ENCODE measurements at regions not wholly inside any gene's neighbourhood (a gene's known extent, or its start where the extent isn't known, plus 50 kb on each side); places are given as distances from the start of the nearest gene placed in this dataset.

DNA sequence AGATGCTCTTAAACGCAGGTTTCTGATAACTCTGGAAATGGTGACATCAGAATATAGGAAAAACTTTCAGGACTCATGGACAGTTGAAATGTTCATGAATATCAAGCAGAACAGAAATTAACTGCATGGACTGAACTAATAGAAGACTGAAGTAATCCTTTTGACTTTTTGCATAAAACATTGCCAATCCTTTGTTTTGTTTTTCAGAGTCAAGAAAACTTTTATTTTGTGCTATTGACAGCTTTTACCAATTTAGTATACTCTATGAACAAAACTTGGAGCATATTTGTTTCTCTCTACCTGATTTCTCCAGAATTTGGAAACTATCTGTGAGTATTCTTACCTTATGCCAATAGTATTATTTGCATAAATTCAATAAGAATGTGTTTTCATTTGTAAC lies 61.2 kb upstream of the HMX1 start:
- DNase-seq (ENCODE audit: low read depth, low spot score) (no peak), ATAC-seq (no peak)
- POLR2A ChIA-PET = no interaction called here
- in situ Hi-C loops (cut with HindIII; ENCODE audit: low pct_unique_long_range_greater_than_20kb, low sequenced_read_pairs) (no loop called here), intact Hi-C loops (cut with micrococcal nuclease; ENCODE audit: unreplicated experiment) (no loop called here)
- H3K36me3 ChIP-seq (ENCODE audit: control insufficient read depth, insufficient read depth, low read length) = no peaks in the 10 kb centered on the region
- no peak overlapping the region for H3K27ac ChIP-seq (ENCODE audit: low read length)
- TF ChIP-seq, protein P1, sequence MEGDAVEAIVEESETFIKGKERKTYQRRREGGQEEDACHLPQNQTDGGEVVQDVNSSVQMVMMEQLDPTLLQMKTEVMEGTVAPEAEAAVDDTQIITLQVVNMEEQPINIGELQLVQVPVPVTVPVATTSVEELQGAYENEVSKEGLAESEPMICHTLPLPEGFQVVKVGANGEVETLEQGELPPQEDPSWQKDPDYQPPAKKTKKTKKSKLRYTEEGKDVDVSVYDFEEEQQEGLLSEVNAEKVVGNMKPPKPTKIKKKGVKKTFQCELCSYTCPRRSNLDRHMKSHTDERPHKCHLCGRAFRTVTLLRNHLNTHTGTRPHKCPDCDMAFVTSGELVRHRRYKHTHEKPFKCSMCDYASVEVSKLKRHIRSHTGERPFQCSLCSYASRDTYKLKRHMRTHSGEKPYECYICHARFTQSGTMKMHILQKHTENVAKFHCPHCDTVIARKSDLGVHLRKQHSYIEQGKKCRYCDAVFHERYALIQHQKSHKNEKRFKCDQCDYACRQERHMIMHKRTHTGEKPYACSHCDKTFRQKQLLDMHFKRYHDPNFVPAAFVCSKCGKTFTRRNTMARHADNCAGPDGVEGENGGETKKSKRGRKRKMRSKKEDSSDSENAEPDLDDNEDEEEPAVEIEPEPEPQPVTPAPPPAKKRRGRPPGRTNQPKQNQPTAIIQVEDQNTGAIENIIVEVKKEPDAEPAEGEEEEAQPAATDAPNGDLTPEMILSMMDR (IDR thresholded peaks at IDR 0.05) = no peak
- no peak for TF ChIP-seq TCF7L2 (IDR thresholded peaks at IDR 0.05; ENCODE audit: low read depth, low read length)
- no peak for TF ChIP-seq POLR2AphosphoS5 (IDR thresholded peaks at IDR 0.05; ENCODE audit: low read depth, low read length)
- TF ChIP-seq, protein P2, sequence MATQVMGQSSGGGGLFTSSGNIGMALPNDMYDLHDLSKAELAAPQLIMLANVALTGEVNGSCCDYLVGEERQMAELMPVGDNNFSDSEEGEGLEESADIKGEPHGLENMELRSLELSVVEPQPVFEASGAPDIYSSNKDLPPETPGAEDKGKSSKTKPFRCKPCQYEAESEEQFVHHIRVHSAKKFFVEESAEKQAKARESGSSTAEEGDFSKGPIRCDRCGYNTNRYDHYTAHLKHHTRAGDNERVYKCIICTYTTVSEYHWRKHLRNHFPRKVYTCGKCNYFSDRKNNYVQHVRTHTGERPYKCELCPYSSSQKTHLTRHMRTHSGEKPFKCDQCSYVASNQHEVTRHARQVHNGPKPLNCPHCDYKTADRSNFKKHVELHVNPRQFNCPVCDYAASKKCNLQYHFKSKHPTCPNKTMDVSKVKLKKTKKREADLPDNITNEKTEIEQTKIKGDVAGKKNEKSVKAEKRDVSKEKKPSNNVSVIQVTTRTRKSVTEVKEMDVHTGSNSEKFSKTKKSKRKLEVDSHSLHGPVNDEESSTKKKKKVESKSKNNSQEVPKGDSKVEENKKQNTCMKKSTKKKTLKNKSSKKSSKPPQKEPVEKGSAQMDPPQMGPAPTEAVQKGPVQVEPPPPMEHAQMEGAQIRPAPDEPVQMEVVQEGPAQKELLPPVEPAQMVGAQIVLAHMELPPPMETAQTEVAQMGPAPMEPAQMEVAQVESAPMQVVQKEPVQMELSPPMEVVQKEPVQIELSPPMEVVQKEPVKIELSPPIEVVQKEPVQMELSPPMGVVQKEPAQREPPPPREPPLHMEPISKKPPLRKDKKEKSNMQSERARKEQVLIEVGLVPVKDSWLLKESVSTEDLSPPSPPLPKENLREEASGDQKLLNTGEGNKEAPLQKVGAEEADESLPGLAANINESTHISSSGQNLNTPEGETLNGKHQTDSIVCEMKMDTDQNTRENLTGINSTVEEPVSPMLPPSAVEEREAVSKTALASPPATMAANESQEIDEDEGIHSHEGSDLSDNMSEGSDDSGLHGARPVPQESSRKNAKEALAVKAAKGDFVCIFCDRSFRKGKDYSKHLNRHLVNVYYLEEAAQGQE (IDR thresholded peaks at IDR 0.05; ENCODE audit: insufficient read depth in 1 of 2, low read depth in 2 of 2, low read length in 1 of 2) = no peak
- no peak for TF ChIP-seq SIN3A (IDR thresholded peaks at IDR 0.05; ENCODE audit: borderline replicate concordance, insufficient read depth, low read depth, low read length)
- H3K4me3 ChIP-seq (ENCODE audit: low read depth in 2 of 2, low read length in 2 of 2) = no peak overlapping the region
- no peaks in the 10 kb centered on the region; the same call in 1 of the 2 replicates for H3K9me3 ChIP-seq (ENCODE audit: control insufficient read depth, insufficient read depth, low read depth, low read length)
- BruUV-seq (replicated peaks) = no TSS peak
- CTCF ChIA-PET = no interaction called here
- no peaks in the 10 kb centered on the region for H3K4me1 ChIP-seq (ENCODE audit: control insufficient read depth, insufficient read depth, low read length)
- H3K27me3 ChIP-seq (ENCODE audit: control insufficient read depth, insufficient read depth, low read length) = no peaks in the 10 kb centered on the region

DNA sequence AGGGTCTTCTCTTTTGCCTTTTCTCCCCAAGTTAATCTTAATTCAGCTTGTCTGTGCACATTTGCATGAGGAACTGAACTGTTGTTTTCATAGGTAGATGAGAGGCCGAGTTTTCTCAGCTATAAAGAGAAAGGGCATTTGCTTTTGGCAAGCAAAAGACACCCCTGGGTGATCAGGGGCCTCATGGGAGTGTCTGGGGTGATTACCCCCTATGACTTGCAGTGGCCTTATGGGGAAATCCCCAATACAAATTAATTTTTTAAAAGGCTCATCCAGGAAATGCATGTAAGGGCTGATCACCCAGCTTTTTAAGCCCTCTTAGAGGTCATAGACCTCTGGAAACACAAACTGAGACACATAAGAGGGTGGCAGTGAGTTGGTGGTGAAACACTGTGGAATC lies 56.4 kb upstream of the HMX1 start:
- no peak overlapping the region for H3K27ac ChIP-seq (ENCODE audit: low read length)
- ChIA-PET CTCF (no interaction called here), POLR2A (no interaction called here)
- ATAC-seq (no peak), DNase-seq (ENCODE audit: low read depth, low spot score) (no peak)
- in situ Hi-C loops (cut with HindIII; ENCODE audit: low pct_unique_long_range_greater_than_20kb, low sequenced_read_pairs) = no loop called here
- no TSS peak for BruUV-seq (replicated peaks)
- TF ChIP-seq, protein P1 (IDR thresholded peaks at IDR 0.05) = no peak
- TF ChIP-seq, protein P2 (IDR thresholded peaks at IDR 0.05; ENCODE audit: insufficient read depth in 1 of 2, low read depth in 2 of 2, low read length in 1 of 2) = no peak
- no peak for TF ChIP-seq POLR2AphosphoS5 (IDR thresholded peaks at IDR 0.05; ENCODE audit: low read depth, low read length)
- TF ChIP-seq TCF7L2 (IDR thresholded peaks at IDR 0.05; ENCODE audit: low read depth, low read length) = no peak
- H3K9me3 ChIP-seq (ENCODE audit: control insufficient read depth, insufficient read depth, low read depth, low read length) = no peaks in the 10 kb centered on the region; the same call in 1 of the 2 replicates
- H3K27me3 ChIP-seq (ENCODE audit: control insufficient read depth, insufficient read depth, low read length) = no peaks in the 10 kb centered on the region
- H3K4me3 ChIP-seq (ENCODE audit: low read depth in 2 of 2, low read length in 2 of 2) = no peak overlapping the region
- no peaks in the 10 kb centered on the region for H3K4me1 ChIP-seq (ENCODE audit: control insufficient read depth, insufficient read depth, low read length)
- no peaks in the 10 kb centered on the region for H3K36me3 ChIP-seq (ENCODE audit: control insufficient read depth, insufficient read depth, low read length)
- intact Hi-C loops (cut with micrococcal nuclease; ENCODE audit: unreplicated experiment) = no loop called here

Measured in Panc1 (cell line).